Adrenal gland (tissue), 9 donors: ENCODE measurements at regions not wholly inside any gene's neighbourhood (a gene's known extent, or its start where the extent isn't known, plus 50 kb on each side); places are given as distances from the start of the nearest gene placed in this dataset.

ENCODE experiments used
- DNase-seq, 7 donors: peaks; one replicate each; pipeline ENCODE4 v3.0.0-alpha.2; 2019 to 2020
- H3K27ac ChIP-seq, 5 donors: fragments of 200-600 bp; sonication (generic) in 4 of 5; 1 replicate in 3 of 5; 2 replicates in 2 of 5; pipeline versions ENCODE4 v1.5.1 to v1.8.0; 2016 to 2020; ENCODE audit warnings: mild to moderate bottlenecking in 1 of 5
- H3K27me3 ChIP-seq: fragments of 200-600 bp; 2 replicates; pipeline ENCODE4 v1.8.0; 2021
- H3K36me3 ChIP-seq, 2 donors: fragments of 200-600 bp; replicated peaks in 1 of 2; 1 replicate in 1 of 2; 2 replicates in 1 of 2; pipeline versions ENCODE4 v1.5.1 to v1.8.0; 2018 to 2022
- H3K4me1 ChIP-seq, 2 donors: fragments of 200-600 bp; replicated peaks in 1 of 2; 1 replicate in 1 of 2; 2 replicates in 1 of 2; pipeline versions ENCODE4 v1.5.1 to v1.8.0; 2018 to 2021
- H3K4me3 ChIP-seq, 4 donors: fragments of 200-600 bp; sonication (generic) in 3 of 4; one replicate each; pipeline ENCODE4 v1.5.1; 2016 to 2018
- H3K9me3 ChIP-seq, 3 donors: fragments of 200-600 bp; sonication (generic) in 1 of 3; replicated peaks in 1 of 3; 1 replicate in 2 of 3; 2 replicates in 1 of 3; pipeline versions ENCODE4 v1.5.1 to v1.8.0; 2016 to 2021
- CTCF ChIP-seq, 6 experiments: fragments of 450-650 bp in 4 of 6; fragments of 200-600 bp in 2 of 6; sonication (generic) in 1 of 6; IDR thresholded peaks; 1 replicate in 5 of 6; 2 replicates in 1 of 6; pipeline versions ENCODE4 v1.5.1 to v1.8.0; 2016 to 2021; ENCODE audit warnings: antibody characterized with exemption in 6 of 6, mild to moderate bottlenecking in 2 of 6, moderate library complexity in 1 of 6
- POLR2A ChIP-seq, 2 donors: fragments of 450-650 bp; IDR thresholded peaks; one replicate each; pipeline ENCODE4 v1.6.1; 2017; ENCODE audit warnings: antibody characterized with exemption in 2 of 2, mild to moderate bottlenecking in 2 of 2, moderate library complexity in 1 of 2
- WGBS, 4 donors: extraction: QIAGEN DNeasy Blood & Tissue Kit in 2 of 4; methylation state at CpG; one replicate each; pipeline versions ENCODE4 v1.1.5 to v1.1.7; 2013 to 2017; 5-methylcytosine and 5-hydroxymethylcytosine counted together
- intact Hi-C, 2 donors: fragments of 100-400 bp; cut with DNase I; formaldehyde crosslinking; loops; one replicate each; pipeline versions ENCODE4 v1.14.1 to v1.15.0; 2022 to 2023
- donor health status: healthy with polysubstance abuse.
- donor health status: Bipolar disorder and iron deficiency.
- donor health status: DM: yes; HTN: yes; CAD: no.
- donor health status: DM: no; HTN: no; CAD: no.
- donor health status: DM: no; HTN: no; CAD: no.

DNA sequence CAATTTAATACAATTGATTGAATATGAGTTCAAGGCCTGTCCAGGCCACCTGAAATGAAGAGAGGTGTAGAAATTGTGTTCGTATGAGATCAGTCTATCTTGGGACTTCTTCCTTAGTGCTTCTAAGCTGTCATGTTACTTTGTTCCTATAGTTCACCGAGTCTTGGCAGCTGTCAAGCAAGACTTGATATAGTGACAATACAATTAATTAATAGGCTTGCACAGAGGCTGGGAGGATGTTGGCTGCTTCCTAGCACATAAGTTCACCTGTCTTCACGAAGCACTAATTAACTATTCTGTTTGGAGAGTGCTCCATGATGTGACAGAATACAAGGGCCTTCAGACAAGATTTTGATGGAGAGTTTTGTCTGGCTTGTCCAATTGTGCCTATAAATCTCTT, 103.7 kb upstream of the CD96 start:
- TF ChIP-seq POLR2A (IDR thresholded peaks at IDR 0.05) (no peak), CTCF (IDR thresholded peaks at IDR 0.05) (no peak)
- no peaks in the 10 kb centered on the region for H3K27me3 ChIP-seq
- no peaks in the 10 kb centered on the region for H3K4me1 ChIP-seq
- no peaks in the 10 kb centered on the region for H3K9me3 ChIP-seq
- intact Hi-C loops: no loop called here
- DNase-seq: no peak
- H3K4me3 ChIP-seq: no peak overlapping the region
- 69 to 81% (median 73%) methylated on average over 3 of the region's 3 CpGs for WGBS, 4 donors
- H3K36me3 ChIP-seq: no peaks in the 10 kb centered on the region
- H3K27ac ChIP-seq: no peak overlapping the region

GRCh38 chr3:111454551-111454950, 87.4 kb upstream of the CD96 start:
- intact Hi-C loops: no loop called here
- TF ChIP-seq POLR2A (IDR thresholded peaks at IDR 0.05): no peak
- no peak for TF ChIP-seq CTCF (IDR thresholded peaks at IDR 0.05)
- WGBS, 4 donors: 40 to 93% (median 63%) methylated on average over 1 to 3 of the region's 3 CpGs

DNA sequence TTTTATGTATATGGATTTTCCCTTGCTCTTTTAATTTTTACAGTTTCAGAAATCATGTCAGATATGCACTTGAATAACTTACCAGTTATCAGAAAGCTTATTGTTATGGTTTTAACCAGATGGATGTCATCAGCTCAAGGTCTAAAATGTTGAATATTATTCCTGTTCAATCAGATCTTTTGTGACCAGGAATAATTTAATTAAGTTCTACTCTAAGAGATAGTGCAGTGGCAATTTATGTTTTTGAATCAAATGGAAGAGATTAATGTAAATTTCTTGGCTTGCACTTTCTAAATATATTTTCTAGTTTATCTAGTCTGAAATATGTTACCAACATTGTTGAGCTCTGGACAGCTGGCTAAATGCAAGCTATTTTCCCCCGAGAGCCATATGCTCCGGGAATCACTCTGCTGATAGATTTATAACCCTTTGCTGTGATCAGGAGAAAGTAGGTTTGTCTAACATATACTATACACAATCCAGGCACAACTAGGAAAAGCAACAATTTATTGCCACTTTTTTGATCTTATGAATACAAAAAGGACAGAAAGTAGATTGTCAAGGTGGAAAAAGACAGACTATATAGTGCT, 76.8 kb upstream of the CD96 start:
- H3K27ac ChIP-seq: no peak overlapping the region
- no peak overlapping the region for H3K4me3 ChIP-seq
- no peak for TF ChIP-seq POLR2A (IDR thresholded peaks at IDR 0.05)
- no peak for TF ChIP-seq CTCF (IDR thresholded peaks at IDR 0.05)
- no peak for DNase-seq
- no peaks in the 10 kb centered on the region for H3K27me3 ChIP-seq
- H3K9me3 ChIP-seq: no peaks in the 10 kb centered on the region
- H3K4me1 ChIP-seq: no peaks in the 10 kb centered on the region
- 14 to 29% (median 20%) methylated on average over 2 of the region's 2 CpGs for WGBS, 4 donors
- intact Hi-C loops: no loop called here
- no peaks in the 10 kb centered on the region for H3K36me3 ChIP-seq

More at GRCh38 chr3:111454551-111454950, 87.4 kb upstream of the CD96 start:
- DNase-seq: no peak
- H3K36me3 ChIP-seq: no peaks in the 10 kb centered on the region
- no peak overlapping the region for H3K27ac ChIP-seq
- H3K4me3 ChIP-seq: no peak overlapping the region
- no peaks in the 10 kb centered on the region for H3K27me3 ChIP-seq
- H3K4me1 ChIP-seq: no peaks in the 10 kb centered on the region
- H3K9me3 ChIP-seq: no peaks in the 10 kb centered on the region

- H3K4me1 ChIP-seq: no peaks in the 10 kb centered on the region
- 64 to 80% (median 73%) methylated on average over 2 of the region's 2 CpGs for WGBS, 4 donors
Observed at GRCh38 chr3:111470032-111470431, 72.0 kb upstream of the CD96 start.

More at GRCh38 chr3:111470032-111470431, 72.0 kb upstream of the CD96 start:
- no peak overlapping the region for H3K27ac ChIP-seq
- DNase-seq: no peak
- no peaks in the 10 kb centered on the region for H3K27me3 ChIP-seq
- no peak overlapping the region for H3K4me3 ChIP-seq
- H3K36me3 ChIP-seq: no peaks in the 10 kb centered on the region
- intact Hi-C loops: no loop called here
- H3K9me3 ChIP-seq: no peaks in the 10 kb centered on the region
- TF ChIP-seq POLR2A (IDR thresholded peaks at IDR 0.05) (no peak), CTCF (IDR thresholded peaks at IDR 0.05) (no peak)
